H1 (cell line): ENCODE measurements at regions not wholly inside any gene's neighbourhood (a gene's known extent, or its start where the extent isn't known, plus 50 kb on each side); places are given as distances from the start of the nearest gene placed in this dataset.

Experiments used
- CTCF ChIA-PET: fragments of 300-600 bp; sonication (Branson Sonifier 250); formaldehyde crosslinking; loops from one replicate; lab custom pipeline; 2021; ENCODE audit not compliant: partially characterized antibody; lab: Charles Lee
- POLR2A ChIA-PET: fragments of 300-600 bp; sonication (Branson Sonifier 250); formaldehyde crosslinking; loops from one replicate; lab custom pipeline; 2021; ENCODE audit warnings: inconsistent platforms; ENCODE audit not compliant: partially characterized antibody; lab: Charles Lee
- DNase-seq, 2 experiments: peaks; one replicate each; pipeline versions ENCODE4 v3.0.0 to v3.0.0-alpha.2; 2010 to 2022; ENCODE audit warnings: low spot score in 2 of 2, low read depth in 1 of 2, mixed read lengths in 1 of 2
- FAIRE-seq: peaks from 2 replicates; lab custom pipeline; 2011; peaks lifted over from hg19 to GRCh38; lab: Jason Lieb, UNC
- H2AFZ ChIP-seq: 2 replicates; pipeline ENCODE4 v1.8.1; 2012; ENCODE audit warnings: low read length, inconsistent platforms
- H2AK5ac ChIP-seq: 2 replicates; pipeline ENCODE4 v1.6.1; 2013; ENCODE audit warnings: low read depth, low read length
- H2BK120ac ChIP-seq: replicated peaks from 2 replicates; pipeline ENCODE3; 2013; ENCODE audit warnings: low read depth, low read length, inconsistent platforms
- H2BK12ac ChIP-seq: 2 replicates; pipeline ENCODE4 v1.6.1; 2013; ENCODE audit warnings: low read depth, low read length
- H2BK15ac ChIP-seq: 2 replicates; pipeline ENCODE4 v1.6.1; 2013; ENCODE audit warnings: low read length
- H2BK20ac ChIP-seq: 2 replicates; pipeline ENCODE4 v1.6.1; 2013; ENCODE audit warnings: low read length
- H2BK5ac ChIP-seq: 2 replicates; pipeline ENCODE4 v1.6.1; 2013; ENCODE audit warnings: low read depth, low read length
- H3K14ac ChIP-seq: 2 replicates; pipeline ENCODE4 v1.6.1; 2013; ENCODE audit warnings: inconsistent platforms; ENCODE audit not compliant: insufficient read length
- H3K18ac ChIP-seq: 2 replicates; pipeline ENCODE4 v1.6.1; 2013; ENCODE audit warnings: low read length; ENCODE audit errors: extremely low read depth
- H3K23ac ChIP-seq: 2 replicates; pipeline ENCODE4 v1.6.1; 2013; ENCODE audit warnings: inconsistent platforms; ENCODE audit not compliant: insufficient read length
- H3K23me2 ChIP-seq: 2 replicates; pipeline ENCODE4 v1.6.1; 2013; ENCODE audit warnings: low read depth, low read length
- H3K27ac ChIP-seq: 2 replicates; pipeline ENCODE4 v1.6.1; 2011; ENCODE audit warnings: low read depth, low read length, inconsistent platforms
- H3K27me3 ChIP-seq, 4 experiments: replicated peaks in 1 of 4; 1 replicate in 1 of 4; 2 replicates in 3 of 4; pipeline versions ENCODE4 v1.6.1 to v1.8.1; 2011 to 2013; ENCODE audit warnings: low read length in 3 of 4, mild to moderate bottlenecking in 3 of 4, inconsistent platforms in 2 of 4, mixed read lengths in 2 of 4, moderate library complexity in 1 of 4; ENCODE audit not compliant: control insufficient read depth in 3 of 4, insufficient read depth in 3 of 4; ENCODE audit errors: extremely low read depth in 1 of 4
- H3K36me3 ChIP-seq, 4 experiments: 2 replicates each; pipeline versions ENCODE4 v1.6.1 to v1.8.1; 2011 to 2013; ENCODE audit warnings: mild to moderate bottlenecking in 4 of 4, low read length in 3 of 4, moderate library complexity in 2 of 4, control low read depth in 1 of 4, inconsistent platforms in 1 of 4; ENCODE audit not compliant: insufficient read depth in 4 of 4, control insufficient read depth in 2 of 4
- H3K4ac ChIP-seq: replicated peaks from 2 replicates; pipeline ENCODE3; 2013; ENCODE audit warnings: low read length, low read depth, mixed read lengths, inconsistent platforms; ENCODE audit not compliant: insufficient read length
- H3K4me1 ChIP-seq, 4 experiments: replicated peaks in 1 of 4; 1 replicate in 1 of 4; 2 replicates in 3 of 4; pipeline versions ENCODE4 v1.6.1 to v1.8.1; 2011 to 2013; ENCODE audit warnings: low read length in 3 of 4, inconsistent platforms in 2 of 4, mixed read lengths in 1 of 4; ENCODE audit not compliant: insufficient read depth in 4 of 4, control insufficient read depth in 3 of 4
- H3K4me2 ChIP-seq, 2 experiments: 2 replicates each; pipeline versions ENCODE4 v1.6.1 to v1.8.1; 2011 to 2013; ENCODE audit warnings: low read depth in 2 of 2, low read length in 2 of 2, control low read depth in 1 of 2, inconsistent platforms in 1 of 2, mild to moderate bottlenecking in 1 of 2; ENCODE audit not compliant: insufficient read depth in 1 of 2
- H3K4me3 ChIP-seq, 4 experiments: fragments of 200-600, 300-600 bp in 1 of 4; sonication (generic), shearing (Covaris generic), sonication (Bioruptor Twin) in 1 of 4; 2 replicates each; pipeline versions ENCODE4 v1.5.1 to v1.8.1; 2011 to 2016; ENCODE audit warnings: low read length in 4 of 4, low read depth in 3 of 4, control low read depth in 2 of 4, inconsistent platforms in 2 of 4, mild to moderate bottlenecking in 2 of 4, mixed read lengths in 1 of 4, moderate library complexity in 1 of 4; ENCODE audit not compliant: insufficient read depth in 2 of 4; ENCODE audit errors: extremely low read depth in 1 of 4
- H3K56ac ChIP-seq: replicated peaks from 2 replicates; pipeline ENCODE3; 2013; ENCODE audit warnings: low read depth, mild to moderate bottlenecking, mixed read lengths, low read length, inconsistent platforms; ENCODE audit not compliant: insufficient read length
- H3K79me1 ChIP-seq: 2 replicates; pipeline ENCODE4 v1.6.1; 2013; ENCODE audit warnings: low read depth, low read length, control low read depth
- H3K79me2 ChIP-seq, 2 experiments: 2 replicates each; pipeline versions ENCODE4 v1.6.1 to v1.8.1; 2012 to 2013; ENCODE audit warnings: low read length in 2 of 2, mild to moderate bottlenecking in 2 of 2, inconsistent platforms in 1 of 2; ENCODE audit not compliant: insufficient read depth in 2 of 2, control insufficient read depth in 1 of 2
- H3K9ac ChIP-seq, 4 experiments: replicated peaks in 1 of 4; 1 replicate in 1 of 4; 2 replicates in 3 of 4; pipeline versions ENCODE4 v1.6.1 to v1.8.1; 2011 to 2013; ENCODE audit warnings: low read depth in 3 of 4, low read length in 3 of 4, control low read depth in 2 of 4, mild to moderate bottlenecking in 2 of 4, moderate library complexity in 2 of 4, inconsistent platforms in 1 of 4; ENCODE audit errors: extremely low read depth in 1 of 4
- H3K9me3 ChIP-seq, 2 experiments: 2 replicates each; pipeline versions ENCODE4 v1.6.1 to v1.8.1; 2012 to 2013; ENCODE audit warnings: mild to moderate bottlenecking in 2 of 2, moderate library complexity in 2 of 2, control low read depth in 1 of 2, inconsistent platforms in 1 of 2, low read depth in 1 of 2, low read length in 1 of 2, mixed read lengths in 1 of 2; ENCODE audit not compliant: insufficient read depth in 2 of 2
- H4K20me1 ChIP-seq, 2 experiments: replicated peaks in 1 of 2; 2 replicates each; pipeline versions ENCODE3 to v1.8.1; 2011 to 2013; ENCODE audit warnings: inconsistent platforms in 2 of 2, low read length in 2 of 2, mild to moderate bottlenecking in 1 of 2; ENCODE audit not compliant: insufficient read depth in 2 of 2, control insufficient read depth in 1 of 2
- H4K5ac ChIP-seq: 2 replicates; pipeline ENCODE4 v1.6.1; 2013; ENCODE audit warnings: low read length, low read depth, mixed read lengths, inconsistent platforms; ENCODE audit not compliant: insufficient read length
- H4K8ac ChIP-seq: 2 replicates; pipeline ENCODE4 v1.8.0; 2013; ENCODE audit warnings: mild to moderate bottlenecking, moderate library complexity, low read length, inconsistent platforms; ENCODE audit not compliant: insufficient read depth; ENCODE audit errors: extremely low read depth
- H4K91ac ChIP-seq: replicated peaks from 2 replicates; pipeline ENCODE3; 2013; ENCODE audit warnings: low read length, mixed read lengths, inconsistent platforms; ENCODE audit not compliant: insufficient read length
- BACH1 ChIP-seq: IDR thresholded peaks from 2 replicates; pipeline ENCODE4 v1.6.1; 2012; ENCODE audit warnings: low read length, improper control_type of control experiment
- CHD1 ChIP-seq: IDR thresholded peaks from 2 replicates; pipeline ENCODE4 v1.6.1; 2012; ENCODE audit warnings: low read depth, low read length, improper control_type of control experiment
- HDAC2 ChIP-seq, 2 experiments: fragments of 300-600 bp in 1 of 2; sonication (generic) in 1 of 2; IDR thresholded peaks; 2 replicates each; pipeline ENCODE4 v1.6.1; 2011 to 2012; ENCODE audit warnings: low read depth in 2 of 2, low read length in 2 of 2, mild to moderate bottlenecking in 2 of 2, moderate library complexity in 2 of 2, borderline replicate concordance in 1 of 2, inconsistent platforms in 1 of 2
- NANOG ChIP-seq: IDR thresholded peaks from 2 replicates; pipeline ENCODE4 v1.6.1; 2011; ENCODE audit warnings: low read length, low read depth, mild to moderate bottlenecking, inconsistent platforms; ENCODE audit not compliant: insufficient read depth, poor library complexity, severe bottlenecking
- PHF8 ChIP-seq: fragments of 200-600 bp; sonication (generic); conservative IDR thresholded peaks from 2 replicates; pipeline ENCODE4 v1.7.1; 2012; ENCODE audit warnings: low read depth, mild to moderate bottlenecking, inconsistent platforms, low read length, moderate library complexity
- RAD21 ChIP-seq, 2 experiments: IDR thresholded peaks in 1 of 2; conservative IDR thresholded peaks in 1 of 2; 2 replicates each; pipeline ENCODE4 v1.6.1; 2011; ENCODE audit warnings: low read depth in 2 of 2, low read length in 2 of 2, improper control_type of control experiment in 1 of 2, inconsistent platforms in 1 of 2, mild to moderate bottlenecking in 1 of 2, moderate library complexity in 1 of 2
- SP4 ChIP-seq: IDR thresholded peaks from 2 replicates; pipeline ENCODE4 v1.6.1; 2012; ENCODE audit warnings: low read length, inconsistent platforms
- YY1 ChIP-seq: IDR thresholded peaks from 2 replicates; pipeline ENCODE4 v1.6.1; 2011; ENCODE audit warnings: low read depth, mild to moderate bottlenecking, low read length
- ZNF274 ChIP-seq: IDR thresholded peaks from 2 replicates; pipeline ENCODE4 v1.7.0; 2012; ENCODE audit warnings: low read length, borderline replicate concordance; ENCODE audit errors: extremely low read depth
- WGBS, 2 experiments: shearing (Covaris generic) in 1 of 2; methylation state at CpG; one replicate each; pipeline versions ENCODE4 v1.1.6 to v1.1.7; 2013 to 2015; ENCODE audit warnings: low lambda C conversion rate in 2 of 2, mixed read lengths in 2 of 2, inconsistent platforms in 1 of 2, low coverage in 1 of 2, missing lambda C conversion rate in 1 of 2; ENCODE audit not compliant: insufficient replicate concordance in 2 of 2, insufficient coverage in 1 of 2, insufficient read length in 1 of 2; ENCODE audit errors: extremely low coverage in 1 of 2, missing lambda C conversion rate in 1 of 2; 5-methylcytosine and 5-hydroxymethylcytosine counted together
- TF ChIP-seq, protein P1 (sequence below), 3 experiments: IDR thresholded peaks; 1 replicate in 2 of 3; 2 replicates in 1 of 3; pipeline versions ENCODE4 v1.5.1 to v1.6.1; 2011; ENCODE audit warnings: low read length in 3 of 3, mild to moderate bottlenecking in 3 of 3, inconsistent platforms in 2 of 3, low read depth in 1 of 3, moderate library complexity in 1 of 3; ENCODE audit not compliant: insufficient read depth in 1 of 3; ENCODE audit errors: control extremely low read depth in 1 of 3

GRCh38 chr7:73933091-73933490 is 72.1 kb downstream of the TMEM270 start:
- no peak overlapping the region for H2BK120ac ChIP-seq
- no peak overlapping the region for H3K9ac ChIP-seq
- WGBS, 2 experiments = 83% methylated on average over 2 of the region's 2 CpGs; no CpG with 5 or more reads in 1 of the 2 experiments
- H3K18ac ChIP-seq = no peak overlapping the region
- H2BK5ac ChIP-seq = no peak overlapping the region
- no peak overlapping the region for H4K91ac ChIP-seq
- DNase-seq = no peak
- H4K8ac ChIP-seq = no peak overlapping the region
- no peak overlapping the region for H2BK15ac ChIP-seq
- H3K79me2 ChIP-seq = no peaks in the 10 kb centered on the region
- TF ChIP-seq ZNF274 = no peak
- TF ChIP-seq NANOG = no peak
- TF ChIP-seq RAD21 (IDR thresholded peaks at IDR 0.05 in 1 of 2, conservative IDR thresholded peaks at IDR 0.05 in 1 of 2; ENCODE audit: low read depth in 2 of 2, low read length in 2 of 2) = no peak
- no peak for TF ChIP-seq BACH1
- no peak for TF ChIP-seq YY1
- TF ChIP-seq PHF8 = no peak
- TF ChIP-seq HDAC2 (IDR thresholded peaks at IDR 0.05; ENCODE audit: borderline replicate concordance in 1 of 2, low read depth in 2 of 2, low read length in 2 of 2) = no peak
- no peak for TF ChIP-seq CHD1
- no peak for TF ChIP-seq SP4
- TF ChIP-seq, protein P1, sequence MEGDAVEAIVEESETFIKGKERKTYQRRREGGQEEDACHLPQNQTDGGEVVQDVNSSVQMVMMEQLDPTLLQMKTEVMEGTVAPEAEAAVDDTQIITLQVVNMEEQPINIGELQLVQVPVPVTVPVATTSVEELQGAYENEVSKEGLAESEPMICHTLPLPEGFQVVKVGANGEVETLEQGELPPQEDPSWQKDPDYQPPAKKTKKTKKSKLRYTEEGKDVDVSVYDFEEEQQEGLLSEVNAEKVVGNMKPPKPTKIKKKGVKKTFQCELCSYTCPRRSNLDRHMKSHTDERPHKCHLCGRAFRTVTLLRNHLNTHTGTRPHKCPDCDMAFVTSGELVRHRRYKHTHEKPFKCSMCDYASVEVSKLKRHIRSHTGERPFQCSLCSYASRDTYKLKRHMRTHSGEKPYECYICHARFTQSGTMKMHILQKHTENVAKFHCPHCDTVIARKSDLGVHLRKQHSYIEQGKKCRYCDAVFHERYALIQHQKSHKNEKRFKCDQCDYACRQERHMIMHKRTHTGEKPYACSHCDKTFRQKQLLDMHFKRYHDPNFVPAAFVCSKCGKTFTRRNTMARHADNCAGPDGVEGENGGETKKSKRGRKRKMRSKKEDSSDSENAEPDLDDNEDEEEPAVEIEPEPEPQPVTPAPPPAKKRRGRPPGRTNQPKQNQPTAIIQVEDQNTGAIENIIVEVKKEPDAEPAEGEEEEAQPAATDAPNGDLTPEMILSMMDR (IDR thresholded peaks at IDR 0.05; ENCODE audit: control extremely low read depth in 1 of 3, insufficient read depth in 1 of 3, low read depth in 1 of 3, low read length in 3 of 3) = no peak
- TF ChIP-seq, all 59 proteins: peak for 0
- no peak overlapping the region for H3K4me2 ChIP-seq
- H3K4me3 ChIP-seq = no peak overlapping the region
- H2BK20ac ChIP-seq = no peak overlapping the region
- H3K27me3 ChIP-seq = no peaks in the 10 kb centered on the region
- no peak overlapping the region for H3K14ac ChIP-seq
- no peak overlapping the region for H3K4ac ChIP-seq
- no peaks in the 10 kb centered on the region for H3K9me3 ChIP-seq
- no peak overlapping the region for H3K27ac ChIP-seq
- peak overlapping the region; percentile 73; the same call in 1 of the 2 replicates for H2AFZ ChIP-seq
- no peak overlapping the region for H3K56ac ChIP-seq
- no peaks in the 10 kb centered on the region for H3K79me1 ChIP-seq
- no peaks in the 10 kb centered on the region for H4K20me1 ChIP-seq
- POLR2A ChIA-PET = no interaction called here
- no peak overlapping the region for H3K23ac ChIP-seq
- H3K4me1 ChIP-seq = no peaks in the 10 kb centered on the region
- no peak overlapping the region for H2AK5ac ChIP-seq
- no peak overlapping the region for H2BK12ac ChIP-seq
- no peak for FAIRE-seq
- no peaks in the 10 kb centered on the region for H3K23me2 ChIP-seq
- H3K36me3 ChIP-seq = no peaks in the 10 kb centered on the region
- CTCF ChIA-PET = interaction anchor here (0.6 kb wide), 1 partner anchor 33 kb away, joined by 3 read pairs; no protein-coding TSS in a partner anchor
- no peak overlapping the region for H4K5ac ChIP-seq
